ENCODE measurements at regions not wholly inside any gene's neighbourhood (a gene's known extent, or its start where the extent isn't known, plus 50 kb on each side); places are given as distances from the start of the nearest gene placed in this dataset.

DNA sequence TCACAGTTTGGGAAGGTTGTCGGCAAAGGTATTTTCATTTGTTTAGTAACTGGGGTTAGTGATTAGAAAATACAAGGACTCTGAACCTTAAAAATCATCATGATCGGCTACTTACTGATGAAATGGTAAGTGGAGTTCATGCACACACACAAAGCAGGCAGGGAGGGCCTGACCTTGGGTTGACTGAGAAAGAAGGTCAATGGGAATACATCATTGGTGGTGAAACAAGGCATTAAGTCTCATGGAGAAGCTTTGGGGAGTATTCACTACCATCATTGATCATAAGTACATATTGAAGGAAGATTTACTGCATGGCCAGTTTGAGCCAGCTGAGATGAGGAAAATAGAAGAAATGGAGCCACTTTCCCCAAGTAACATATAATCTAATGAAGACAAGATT, 74.4 kb downstream of the LUZP4 start:
- no peaks in the 10 kb centered on the region for H3K4me1 ChIP-seq
- TF ChIP-seq POLR2AphosphoS5 (IDR thresholded peaks at IDR 0.05) (no peak), CTCF (IDR thresholded peaks at IDR 0.05) (no peak), POLR2A (IDR thresholded peaks at IDR 0.05) (no peak), EP300 (IDR thresholded peaks at IDR 0.05) (no peak)
- DNase-seq = no peak
- 78 to 89% (median 82%) methylated on average over 2 of the region's 2 CpGs for WGBS, 5 donors
- H3K9me3 ChIP-seq = no peaks in the 10 kb centered on the region
- H3K27me3 ChIP-seq = no peaks in the 10 kb centered on the region
- H3K27ac ChIP-seq = no peak overlapping the region
- intact Hi-C loops (cut with DNase I; ENCODE audit: low total_unique reads) = no loop called here
- no peaks in the 10 kb centered on the region for H3K36me3 ChIP-seq
- no peak overlapping the region for H3K4me3 ChIP-seq

GRCh38 chrX:115364670-115365069, 75.2 kb downstream of the LUZP4 start:
- TF ChIP-seq POLR2A (IDR thresholded peaks at IDR 0.05) = no peak
- no peak for TF ChIP-seq EP300 (IDR thresholded peaks at IDR 0.05)
- no peak for TF ChIP-seq POLR2AphosphoS5 (IDR thresholded peaks at IDR 0.05)
- no peak for TF ChIP-seq CTCF (IDR thresholded peaks at IDR 0.05)
- DNase-seq = no peak
- H3K9me3 ChIP-seq = no peaks in the 10 kb centered on the region
- no peaks in the 10 kb centered on the region for H3K36me3 ChIP-seq
- no peaks in the 10 kb centered on the region for H3K27me3 ChIP-seq
- H3K4me3 ChIP-seq = no peak overlapping the region
- H3K27ac ChIP-seq = no peak overlapping the region
- intact Hi-C loops (cut with DNase I; ENCODE audit: low total_unique reads) = no loop called here
- H3K4me1 ChIP-seq = no peaks in the 10 kb centered on the region

GRCh38 chrX:115366535-115366934, 77.0 kb downstream of the LUZP4 start:
- DNase-seq = no peak
- Histone ChIP-seq H3K4me1 (no peaks in the 10 kb centered on the region), H3K36me3 (no peaks in the 10 kb centered on the region), H3K9me3 (no peaks in the 10 kb centered on the region), H3K27me3 (no peaks in the 10 kb centered on the region), H3K27ac (no peak overlapping the region), H3K4me3 (no peak overlapping the region)
- intact Hi-C loops (cut with DNase I; ENCODE audit: low total_unique reads) = no loop called here
- no peak for TF ChIP-seq CTCF (IDR thresholded peaks at IDR 0.05)
- no peak for TF ChIP-seq POLR2AphosphoS5 (IDR thresholded peaks at IDR 0.05)
- TF ChIP-seq POLR2A (IDR thresholded peaks at IDR 0.05) = no peak
- TF ChIP-seq EP300 (IDR thresholded peaks at IDR 0.05) = no peak
- 0 to 38% (median 0%) methylated on average over 1 of the region's 1 CpG for WGBS, 5 donors

GRCh38 chrX:115367455-115367854, 77.9 kb downstream of the LUZP4 start:
- Histone ChIP-seq H3K9me3 (no peaks in the 10 kb centered on the region), H3K27me3 (no peaks in the 10 kb centered on the region), H3K4me3 (no peak overlapping the region), H3K36me3 (no peaks in the 10 kb centered on the region), H3K27ac (no peak overlapping the region), H3K4me1 (no peaks in the 10 kb centered on the region)
- TF ChIP-seq POLR2AphosphoS5 (IDR thresholded peaks at IDR 0.05) (no peak), CTCF (IDR thresholded peaks at IDR 0.05) (no peak), POLR2A (IDR thresholded peaks at IDR 0.05) (no peak), EP300 (IDR thresholded peaks at IDR 0.05) (no peak)
- no peak for DNase-seq
- intact Hi-C loops (cut with DNase I; ENCODE audit: low total_unique reads) = no loop called here
- 48 to 67% (median 61%) methylated on average over 6 of the region's 6 CpGs for WGBS, 5 donors

Measured in stomach (tissue), 8 donors.